Esophagus squamous epithelium (tissue), 5 donors: ENCODE measurements at regions not wholly inside any gene's neighbourhood (a gene's known extent, or its start where the extent isn't known, plus 50 kb on each side); places are given as distances from the start of the nearest gene placed in this dataset.

Experiments
- DNase-seq: peaks from one replicate; lab custom pipeline; 2025; lab: John Stamatoyannopoulos, UW
- H3K27ac ChIP-seq, 4 donors: fragments of 200-600 bp; sonication (generic); one replicate each; pipeline ENCODE4 v1.5.1; 2016 to 2019; ENCODE audit warnings: mild to moderate bottlenecking in 1 of 4
- H3K27me3 ChIP-seq, 4 donors: fragments of 200-600 bp; sonication (generic); 1 replicate in 3 of 4; 2 replicates in 1 of 4; pipeline versions ENCODE4 v1.5.1 to v1.6.0; 2017 to 2021; ENCODE audit warnings: antibody characterized with exemption in 1 of 4
- H3K36me3 ChIP-seq, 3 donors: fragments of 200-600 bp; sonication (generic); one replicate each; pipeline ENCODE4 v1.5.1; 2016 to 2019
- H3K4me1 ChIP-seq, 3 donors: fragments of 200-600 bp; sonication (generic); one replicate each; pipeline ENCODE4 v1.5.1; 2017 to 2019
- H3K4me3 ChIP-seq, 4 donors: fragments of 200-600 bp; sonication (generic); 1 replicate in 3 of 4; 2 replicates in 1 of 4; pipeline ENCODE4 v1.5.1; 2016 to 2019; ENCODE audit warnings: mild to moderate bottlenecking in 2 of 4, moderate library complexity in 1 of 4
- H3K9me3 ChIP-seq, 3 donors: fragments of 200-600 bp; sonication (generic); one replicate each; pipeline ENCODE4 v1.5.1; 2016 to 2019
- CTCF ChIP-seq, 6 experiments: fragments of 450-650 bp in 4 of 6; fragments of 200-600 bp in 2 of 6; sonication (generic) in 2 of 6; IDR thresholded peaks; one replicate each; pipeline ENCODE4 v1.5.1; 2016 to 2019; ENCODE audit warnings: antibody characterized with exemption in 6 of 6, mild to moderate bottlenecking in 4 of 6, moderate library complexity in 4 of 6
- POLR2A ChIP-seq, 4 donors: fragments of 450-650 bp; IDR thresholded peaks; one replicate each; pipeline ENCODE4 v1.6.1; 2017; ENCODE audit warnings: antibody characterized with exemption in 4 of 4, mild to moderate bottlenecking in 4 of 4, moderate library complexity in 3 of 4
- WGBS, 2 donors: methylation state at CpG; one replicate each; pipeline ENCODE4 v1.1.5; 2018; 5-methylcytosine and 5-hydroxymethylcytosine counted together
- intact Hi-C: fragments of 100-400 bp; cut with DNase I; formaldehyde crosslinking; loops from one replicate; pipeline ENCODE4 v1.15.0; 2022
- donor health status: DM: yes; HTN: yes; CAD: no.

DNA sequence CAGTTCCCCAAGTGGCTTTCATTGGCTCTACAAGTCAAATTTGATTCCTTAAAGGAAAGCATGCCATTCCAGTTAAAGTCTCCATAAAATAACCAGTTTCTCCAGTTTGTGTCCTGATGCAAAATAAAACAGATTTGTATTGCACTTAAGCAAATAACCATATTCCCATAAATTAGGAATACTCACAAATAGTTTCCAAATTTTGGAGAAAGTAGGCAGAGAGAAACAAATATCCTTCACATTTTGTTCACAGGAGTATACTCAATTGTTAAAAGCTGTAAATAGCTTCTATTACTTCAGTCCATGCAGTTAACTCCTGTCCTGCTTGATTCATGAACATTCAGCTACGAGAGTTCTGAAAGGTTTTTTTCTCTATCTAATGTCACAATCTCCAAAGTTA lies 281.4 kb upstream of the RGS17 start:
- no peaks in the 10 kb centered on the region for H3K27me3 ChIP-seq
- H3K27ac ChIP-seq = no peak overlapping the region
- H3K4me3 ChIP-seq = no peak overlapping the region
- DNase-seq = no peak
- no peaks in the 10 kb centered on the region for H3K9me3 ChIP-seq
- intact Hi-C loops = no loop called here
- no peaks in the 10 kb centered on the region for H3K4me1 ChIP-seq
- TF ChIP-seq CTCF (IDR thresholded peaks at IDR 0.05) (no peak), POLR2A (IDR thresholded peaks at IDR 0.05) (no peak)
- WGBS, 2 donors = 60 to 66% methylated on average over 1 of the region's 1 CpG
- no peaks in the 10 kb centered on the region for H3K36me3 ChIP-seq

- DNase-seq = no peak
- Histone ChIP-seq H3K4me3 (no peak overlapping the region), H3K27me3 (no peaks in the 10 kb centered on the region), H3K27ac (no peak overlapping the region), H3K4me1 (no peaks in the 10 kb centered on the region), H3K36me3 (no peaks in the 10 kb centered on the region), H3K9me3 (no peaks in the 10 kb centered on the region)
- intact Hi-C loops = no loop called here
- TF ChIP-seq CTCF (IDR thresholded peaks at IDR 0.05) (no peak), POLR2A (IDR thresholded peaks at IDR 0.05) (no peak)
- 75 to 87% methylated on average over 3 of the region's 3 CpGs for WGBS, 2 donors
Measured at GRCh38 chr6:153411070-153411648, 280.1 kb upstream of the RGS17 start.

GRCh38 chr6:153405931-153406330 lies 274.8 kb upstream of the RGS17 start:
- 77 to 80% methylated on average over 4 of the region's 4 CpGs for WGBS, 2 donors
- intact Hi-C loops = no loop called here
- H3K4me3 ChIP-seq = no peak overlapping the region
- no peaks in the 10 kb centered on the region for H3K4me1 ChIP-seq
- no peak for DNase-seq
- no peaks in the 10 kb centered on the region for H3K9me3 ChIP-seq
- H3K36me3 ChIP-seq = no peaks in the 10 kb centered on the region
- H3K27me3 ChIP-seq = no peaks in the 10 kb centered on the region
- H3K27ac ChIP-seq = no peak overlapping the region
- no peak for TF ChIP-seq POLR2A (IDR thresholded peaks at IDR 0.05)
- no peak for TF ChIP-seq CTCF (IDR thresholded peaks at IDR 0.05)

DNA sequence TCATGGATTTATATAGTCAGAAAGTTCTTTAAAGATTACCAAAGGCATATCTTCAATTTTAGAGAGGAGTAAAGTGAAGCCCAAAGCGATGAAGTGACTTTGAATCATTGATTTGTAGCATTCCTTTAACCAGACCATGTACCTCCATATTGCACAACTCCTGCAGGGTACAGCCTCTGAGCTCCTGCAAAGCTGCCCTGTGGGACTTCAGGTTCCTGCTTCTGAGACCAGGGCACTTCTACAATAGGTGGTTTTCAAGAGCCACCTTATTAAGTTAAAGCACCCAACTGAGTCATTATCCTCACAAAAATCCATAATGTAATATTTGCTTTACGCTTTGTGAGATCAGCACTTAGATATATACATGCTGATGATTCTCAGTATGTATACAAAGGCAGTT lies 270.7 kb upstream of the RGS17 start:
- Histone ChIP-seq H3K9me3 (peaks cover 0 to 4% (median 0%) of the 10 kb centered on the region in 3 donors), H3K27me3 (no peaks in the 10 kb centered on the region), H3K27ac (no peak overlapping the region), H3K4me3 (no peak overlapping the region), H3K4me1 (no peaks in the 10 kb centered on the region), H3K36me3 (no peaks in the 10 kb centered on the region)
- DNase-seq = no peak
- 79 to 90% methylated on average over 2 of the region's 2 CpGs for WGBS, 2 donors
- intact Hi-C loops = no loop called here
- TF ChIP-seq POLR2A (IDR thresholded peaks at IDR 0.05) = no peak
- TF ChIP-seq CTCF (IDR thresholded peaks at IDR 0.05) = no peak

DNA sequence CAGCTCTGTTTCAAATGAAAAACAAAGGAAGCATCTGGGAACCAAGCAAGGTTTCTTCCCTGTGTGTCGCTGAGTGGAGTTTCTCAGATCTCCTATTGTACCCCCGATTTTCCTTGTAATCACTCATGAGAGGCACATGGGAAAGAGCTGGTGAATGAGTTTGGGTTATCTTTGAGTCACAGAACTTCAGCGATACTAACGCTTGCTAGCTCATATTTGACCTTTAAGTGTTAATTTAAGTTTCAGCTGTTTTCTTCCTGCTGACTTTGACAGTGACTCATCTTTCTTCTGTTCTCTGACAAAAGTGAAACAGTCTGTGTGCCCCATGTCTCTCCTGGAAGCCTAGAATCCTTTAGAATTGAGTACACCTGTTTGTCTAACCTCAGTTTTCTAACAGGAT lies 261.1 kb upstream of the RGS17 start:
- H3K9me3 ChIP-seq = peaks cover 0 to 4% (median 0%) of the 10 kb centered on the region in 3 donors
- intact Hi-C loops = no loop called here
- no peaks in the 10 kb centered on the region for H3K4me1 ChIP-seq
- H3K36me3 ChIP-seq = no peaks in the 10 kb centered on the region
- no peak for DNase-seq
- H3K27me3 ChIP-seq = no peaks in the 10 kb centered on the region
- H3K4me3 ChIP-seq = no peak overlapping the region
- H3K27ac ChIP-seq = no peak overlapping the region
- TF ChIP-seq POLR2A (IDR thresholded peaks at IDR 0.05) = no peak
- no peak for TF ChIP-seq CTCF (IDR thresholded peaks at IDR 0.05)
- WGBS, 2 donors = 57 to 67% methylated on average over 4 of the region's 4 CpGs
